HEK293T (cell line): ENCODE measurements at regions not wholly inside any gene's neighbourhood (a gene's known extent, or its start where the extent isn't known, plus 50 kb on each side); places are given as distances from the start of the nearest gene placed in this dataset.

Experiments
- CTCF ChIA-PET: fragments of 350-600 bp; formaldehyde crosslinking; extraction: SDS; loops from one replicate; lab custom pipeline; 2021; ENCODE audit warnings: antibody characterized with exemption, inconsistent platforms; lab: Yijun Ruan, JAX
- POLR2A ChIA-PET: fragments of 350-600 bp; formaldehyde crosslinking; extraction: SDS; loops from one replicate; lab custom pipeline; 2020; ENCODE audit warnings: antibody characterized with exemption, inconsistent platforms; lab: Yijun Ruan, JAX
- DNase-seq: peaks from one replicate; pipeline ENCODE4 v3.0.0; 2012; ENCODE audit warnings: mixed read lengths; ENCODE audit errors: extremely low spot score
- ARNT ChIP-seq: fragments of 450-650 bp; IDR thresholded peaks from 2 replicates; pipeline ENCODE4 v1.6.1; 2017; ENCODE audit warnings: mild to moderate bottlenecking
- BHLHE40 ChIP-seq: fragments of 450-650 bp; IDR thresholded peaks from 2 replicates; pipeline ENCODE4 v1.6.1; 2016; ENCODE audit warnings: mild to moderate bottlenecking, moderate library complexity, borderline replicate concordance
- CTBP1 ChIP-seq: fragments of 450-650 bp; IDR thresholded peaks from 2 replicates; pipeline ENCODE4 v1.6.1; 2016; ENCODE audit warnings: borderline replicate concordance
- ELF4 ChIP-seq: fragments of 450-650 bp; IDR thresholded peaks from 2 replicates; pipeline ENCODE4 v1.6.1; 2017; ENCODE audit warnings: antibody characterized with exemption
- FOXA1 ChIP-seq: fragments of 450-650 bp; IDR thresholded peaks from 2 replicates; pipeline ENCODE4 v1.6.1; 2016; ENCODE audit warnings: mild to moderate bottlenecking
- FOXK2 ChIP-seq: fragments of 450-650 bp; IDR thresholded peaks from 2 replicates; pipeline ENCODE4 v1.6.1; 2016; ENCODE audit warnings: mild to moderate bottlenecking
- FOXM1 ChIP-seq: fragments of 450-650 bp; IDR thresholded peaks from 2 replicates; pipeline ENCODE4 v1.6.1; 2017; ENCODE audit warnings: mild to moderate bottlenecking, borderline replicate concordance
- HDGF ChIP-seq: fragments of 450-650 bp; IDR thresholded peaks from 2 replicates; pipeline ENCODE4 v1.6.1; 2017; ENCODE audit warnings: antibody characterized with exemption, borderline replicate concordance
- L3MBTL2 ChIP-seq: fragments of 450-650 bp; conservative IDR thresholded peaks from 2 replicates; pipeline ENCODE4 v1.6.1; 2016; ENCODE audit warnings: mild to moderate bottlenecking
- LEF1 ChIP-seq: fragments of 450-650 bp; IDR thresholded peaks from 2 replicates; pipeline ENCODE4 v1.6.1; 2017; ENCODE audit warnings: mild to moderate bottlenecking, borderline replicate concordance
- NFRKB ChIP-seq: fragments of 450-650 bp; IDR thresholded peaks from 2 replicates; pipeline ENCODE4 v1.6.1; 2016; ENCODE audit warnings: mild to moderate bottlenecking, moderate library complexity
- SP1 ChIP-seq: fragments of 450-650 bp; IDR thresholded peaks from 2 replicates; pipeline ENCODE4 v1.6.1; 2017
- SUZ12 ChIP-seq: fragments of 450-650 bp; IDR thresholded peaks from 2 replicates; pipeline ENCODE4 v1.6.1; 2016; ENCODE audit warnings: mild to moderate bottlenecking
- TARDBP ChIP-seq: fragments of 450-650 bp; IDR thresholded peaks from 2 replicates; pipeline ENCODE4 v1.6.1; 2016
- ZNF384 ChIP-seq: fragments of 450-650 bp; IDR thresholded peaks from 2 replicates; pipeline ENCODE4 v1.6.1; 2016
- TF ChIP-seq, protein P1 (sequence below): fragments of 450-650 bp; IDR thresholded peaks from 2 replicates; pipeline ENCODE4 v1.6.1; 2016

DNA sequence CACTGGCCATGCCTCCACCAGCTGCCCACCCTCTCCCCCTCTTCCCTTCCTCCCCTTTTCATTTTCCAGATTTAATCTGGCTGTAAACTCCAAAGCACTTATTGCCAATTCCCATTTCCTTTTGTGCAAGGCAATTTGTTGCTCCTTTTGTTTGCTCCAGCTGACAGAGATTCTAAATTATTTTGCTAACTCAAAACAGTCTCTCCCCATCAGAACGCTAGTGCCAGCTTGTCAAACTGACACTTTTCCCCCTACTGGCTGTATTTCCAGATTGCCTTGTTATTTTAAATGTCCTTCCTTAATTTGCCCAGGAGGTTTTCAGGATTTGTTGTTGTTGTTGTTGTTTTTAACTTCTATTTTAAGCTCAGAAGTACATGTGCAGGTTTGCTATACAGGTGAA, 57.0 kb upstream of the PAK1 start:
- POLR2A ChIA-PET, result no interaction called here
- no peak for TF ChIP-seq L3MBTL2
- TF ChIP-seq LEF1, result no peak
- TF ChIP-seq SP1, result no peak
- no peak for TF ChIP-seq HDGF
- no peak for TF ChIP-seq FOXK2
- TF ChIP-seq NFRKB, result no peak
- TF ChIP-seq CTBP1, result no peak
- TF ChIP-seq ELF4, result no peak
- TF ChIP-seq FOXA1, result no peak
- no peak for TF ChIP-seq SUZ12
- no peak for TF ChIP-seq FOXM1
- CTCF ChIA-PET, result interaction anchor here (1.0 kb wide), 1 partner anchor 59 kb away, joined by 4 read pairs; no protein-coding TSS in a partner anchor

DNA sequence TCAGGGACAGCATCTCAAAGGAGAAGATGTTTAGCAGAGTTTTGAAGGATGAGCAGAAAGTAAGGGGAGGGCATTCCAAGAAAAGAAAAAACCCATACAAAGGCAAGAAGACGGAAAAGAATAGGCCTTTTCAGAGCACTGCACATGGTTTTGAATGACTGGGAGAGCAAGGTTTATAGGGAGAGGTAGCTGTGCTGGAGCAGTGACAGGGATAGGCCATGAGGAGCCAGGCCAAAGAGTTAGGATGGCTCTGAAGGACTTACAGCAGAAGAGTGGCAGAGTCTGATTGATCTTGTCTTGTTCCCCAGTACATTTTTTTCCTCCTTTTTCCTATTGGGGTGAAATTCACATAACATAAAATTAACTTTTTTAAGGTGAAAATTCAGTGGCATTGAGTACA, 55.8 kb upstream of the PAK1 start:
- TF ChIP-seq HDGF (no peak), ARNT (no peak), L3MBTL2 (no peak), CTBP1 (no peak), ZNF384 (no peak), FOXK2 (no peak), NFRKB (no peak), TARDBP (no peak), FOXA1 (no peak), SUZ12 (no peak)
- no peak for DNase-seq
- POLR2A ChIA-PET, result no interaction called here
- CTCF ChIA-PET, result no interaction called here

More for the DNA sequence above, 57.0 kb upstream of the PAK1 start:
- no peak for DNase-seq

DNA sequence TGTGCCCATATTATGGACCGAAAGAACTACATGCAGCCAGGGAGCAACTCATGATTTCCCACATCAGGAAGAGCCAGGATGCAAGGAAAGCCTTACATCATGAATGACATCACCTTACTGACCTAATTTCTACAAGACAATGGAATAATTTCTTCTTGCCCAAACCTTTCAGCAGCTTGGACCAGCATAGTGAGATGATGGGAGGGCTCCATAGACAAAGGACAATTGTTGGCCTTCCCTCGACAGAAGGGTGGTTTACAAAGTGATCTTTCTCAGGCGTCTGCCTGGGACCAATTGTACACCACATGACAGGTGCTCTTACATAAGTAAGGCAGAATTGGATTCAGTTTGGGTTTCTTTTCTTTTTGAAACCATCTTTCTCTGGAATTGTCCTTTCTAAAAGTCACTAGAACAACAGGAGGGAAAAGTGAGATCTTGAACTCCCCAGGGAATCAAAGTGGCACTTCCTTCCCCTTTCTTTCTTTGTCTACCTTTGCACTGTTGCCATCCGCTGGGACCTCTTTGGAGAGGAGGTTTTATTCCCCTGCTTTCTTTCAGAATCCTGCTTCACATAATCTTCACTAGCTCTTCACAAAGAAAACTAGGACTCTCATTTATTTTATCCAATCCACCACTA, 51.7 kb upstream of the PAK1 start:
- POLR2A ChIA-PET, result no interaction called here
- no peak for DNase-seq
- TF ChIP-seq ARNT (no peak), BHLHE40 (no peak), HDGF (no peak), SP1 (no peak), FOXK2 (no peak), TARDBP (no peak), FOXA1 (no peak), LEF1 (no peak), ELF4 (no peak), L3MBTL2 (no peak), ZNF384 (no peak), NFRKB (no peak), SUZ12 (no peak), FOXM1 (no peak), CTBP1 (no peak)
- TF ChIP-seq, protein P1, sequence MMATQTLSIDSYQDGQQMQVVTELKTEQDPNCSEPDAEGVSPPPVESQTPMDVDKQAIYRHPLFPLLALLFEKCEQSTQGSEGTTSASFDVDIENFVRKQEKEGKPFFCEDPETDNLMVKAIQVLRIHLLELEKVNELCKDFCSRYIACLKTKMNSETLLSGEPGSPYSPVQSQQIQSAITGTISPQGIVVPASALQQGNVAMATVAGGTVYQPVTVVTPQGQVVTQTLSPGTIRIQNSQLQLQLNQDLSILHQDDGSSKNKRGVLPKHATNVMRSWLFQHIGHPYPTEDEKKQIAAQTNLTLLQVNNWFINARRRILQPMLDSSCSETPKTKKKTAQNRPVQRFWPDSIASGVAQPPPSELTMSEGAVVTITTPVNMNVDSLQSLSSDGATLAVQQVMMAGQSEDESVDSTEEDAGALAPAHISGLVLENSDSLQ, result no peak
- CTCF ChIA-PET, result no interaction called here

DNA sequence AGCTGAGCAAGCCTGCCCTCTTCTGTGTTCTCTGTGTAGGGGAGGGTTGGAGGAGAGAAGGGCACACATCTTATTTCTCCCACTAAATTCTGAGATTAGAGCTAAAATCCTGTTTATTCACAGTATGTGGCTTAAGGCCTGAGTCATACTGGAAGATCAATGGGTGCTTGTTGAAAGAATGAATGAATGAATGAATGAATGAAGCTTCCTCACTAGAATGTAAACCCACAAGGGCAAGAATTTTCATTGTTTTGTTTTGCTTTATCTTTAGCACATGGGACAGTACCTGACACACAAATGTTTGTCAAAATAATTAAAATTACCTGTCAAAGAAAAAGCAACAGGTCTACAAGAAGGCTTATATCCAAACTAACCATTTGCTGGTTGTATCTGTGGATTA, 50.6 kb upstream of the PAK1 start:
- ChIA-PET POLR2A (no interaction called here), CTCF (interaction anchor here (0.6 kb wide), 1 partner anchor 15 kb away, joined by 6 read pairs; no protein-coding TSS in a partner anchor)

DNA sequence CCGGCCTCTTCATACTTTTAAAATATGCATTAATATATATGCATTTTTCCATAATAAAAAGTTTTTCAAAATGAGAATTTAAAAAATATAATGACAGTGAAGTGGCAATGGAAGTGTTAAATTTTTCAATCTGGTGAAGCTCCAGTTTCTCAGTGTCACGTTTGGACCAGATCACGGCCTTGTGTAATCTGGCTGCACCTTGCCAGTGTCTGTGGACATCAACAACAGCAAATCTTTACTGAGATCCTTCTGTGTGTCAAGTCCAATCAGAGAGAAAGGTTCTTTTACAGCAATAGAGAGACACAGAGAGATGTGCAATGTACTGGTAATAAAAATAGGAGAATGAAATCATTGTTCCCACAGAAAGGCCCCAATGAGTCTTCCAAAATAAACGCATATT, 49.8 kb upstream of the PAK1 start:
- no peak for TF ChIP-seq SP1
- TF ChIP-seq ARNT, result no peak
- TF ChIP-seq NFRKB, result no peak
- TF ChIP-seq FOXA1, result no peak
- no peak for TF ChIP-seq CTBP1
- no peak for TF ChIP-seq FOXK2
- no peak for TF ChIP-seq BHLHE40
- no peak for TF ChIP-seq TARDBP
- TF ChIP-seq, protein P1, result no peak
- TF ChIP-seq LEF1, result no peak
- no peak for TF ChIP-seq ELF4
- TF ChIP-seq HDGF, result no peak
- no peak for TF ChIP-seq L3MBTL2
- no peak for TF ChIP-seq ZNF384
- TF ChIP-seq FOXM1, result no peak
- TF ChIP-seq SUZ12, result no peak
- CTCF ChIA-PET, result no interaction called here
- no peak for DNase-seq
- POLR2A ChIA-PET, result no interaction called here

More for the DNA sequence above, 50.6 kb upstream of the PAK1 start:
- no peak for DNase-seq
- no peak for TF ChIP-seq ARNT
- no peak for TF ChIP-seq HDGF
- no peak for TF ChIP-seq FOXM1
- no peak for TF ChIP-seq FOXA1
- TF ChIP-seq NFRKB, result no peak
- TF ChIP-seq, protein P1, result no peak
- no peak for TF ChIP-seq LEF1
- TF ChIP-seq TARDBP, result no peak
- no peak for TF ChIP-seq CTBP1
- TF ChIP-seq SUZ12, result no peak
- no peak for TF ChIP-seq ELF4
- no peak for TF ChIP-seq SP1
- no peak for TF ChIP-seq FOXK2
- no peak for TF ChIP-seq BHLHE40
- TF ChIP-seq ZNF384, result no peak
- TF ChIP-seq L3MBTL2, result no peak
